Right ventricle myocardium superior (tissue), 1 donor: ENCODE measurements at regions not wholly inside any gene's neighbourhood (a gene's known extent, or its start where the extent isn't known, plus 50 kb on each side); places are given as distances from the start of the nearest gene placed in this dataset.
"Not testable (repeated sequence)": the region's sequence is repeated elsewhere in the genome, so short reads cannot be mapped to it uniquely, and the experiment has no call there.

ENCODE experiments used
- ATAC-seq: fragments of 200-7000 bp; cut with Tn5 transposase; one replicate; pipeline ENCODE4 v1.9.1; 2020; ENCODE audit warnings: mild to moderate bottlenecking; ENCODE audit not compliant: poor library complexity
- DNase-seq: peaks from one replicate; pipeline ENCODE4 v3.0.0-alpha.2; 2020
- intact Hi-C: fragments of 100-400 bp; cut with DNase I; formaldehyde crosslinking; loops from one replicate; pipeline ENCODE4 v1.11.2; 2022
- donor health status: DM: no; HTN: yes; CAD: no; lungs with severe emphysema.

DNA sequence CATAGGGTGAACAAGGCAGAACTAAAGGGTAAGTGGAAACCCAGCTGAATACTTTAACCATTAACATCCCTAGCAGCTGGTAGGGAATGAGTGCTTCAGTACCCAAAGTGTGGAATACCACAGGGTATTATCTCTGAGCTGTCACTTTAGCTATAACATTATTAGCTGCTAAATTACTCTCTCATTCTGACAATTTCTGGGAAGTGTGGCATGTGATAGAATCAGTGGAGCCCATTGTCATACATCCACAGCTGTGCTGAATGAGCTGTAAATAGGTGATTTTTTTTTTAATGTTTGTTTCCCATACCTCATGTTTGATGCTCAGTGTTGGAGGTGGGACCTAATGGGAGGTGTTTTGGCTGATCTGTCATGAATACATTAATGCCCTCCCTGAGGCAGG, 894.3 kb downstream of the DIPK2A start:
- ATAC-seq: no peak
- intact Hi-C loops: no loop called here

DNA sequence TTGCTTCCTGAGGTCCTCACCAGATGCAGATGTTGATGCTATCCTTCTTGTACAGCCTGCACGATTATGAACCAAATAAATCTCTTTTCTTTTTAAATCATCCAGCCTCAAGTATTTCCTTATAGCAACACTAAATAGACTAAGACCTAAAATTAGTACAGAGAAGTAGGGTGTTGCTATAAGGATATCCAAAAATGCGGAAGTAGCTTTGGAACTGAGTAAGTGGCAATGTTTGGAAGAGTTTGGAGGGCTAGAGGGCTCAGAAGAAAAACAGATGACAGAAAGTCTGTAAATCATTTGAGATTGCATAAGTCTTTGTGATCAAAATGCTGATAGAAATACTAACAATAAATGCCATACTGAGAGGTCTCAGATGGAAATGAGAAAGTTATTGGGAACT, 894.9 kb downstream of the DIPK2A start:
- DNase-seq (no peak), ATAC-seq (no peak)
- intact Hi-C loops: no loop called here

More for the DNA sequence above, 894.3 kb downstream of the DIPK2A start:
- DNase-seq: no peak

DNA sequence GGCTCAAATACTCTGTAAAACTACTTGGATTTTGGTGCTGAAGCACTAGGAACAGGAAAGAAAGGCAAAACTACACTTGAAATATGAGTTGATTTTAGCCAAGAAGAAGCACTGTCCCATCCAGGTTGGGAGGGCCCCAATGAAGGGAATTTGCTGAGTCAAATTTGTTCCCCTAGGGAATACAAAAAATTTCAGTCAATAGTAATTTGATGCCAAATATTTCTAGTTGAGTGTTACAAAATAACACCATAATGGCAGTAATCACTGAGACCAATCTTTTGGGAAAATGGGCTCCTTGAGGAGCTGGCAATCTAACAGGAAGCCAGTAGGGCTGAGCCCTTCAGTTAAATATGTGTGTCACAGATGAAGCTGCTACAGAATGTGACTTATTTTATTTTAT, 896.9 kb downstream of the DIPK2A start:
- DNase-seq (no peak), ATAC-seq (no peak)
- intact Hi-C loops: no loop called here

DNA sequence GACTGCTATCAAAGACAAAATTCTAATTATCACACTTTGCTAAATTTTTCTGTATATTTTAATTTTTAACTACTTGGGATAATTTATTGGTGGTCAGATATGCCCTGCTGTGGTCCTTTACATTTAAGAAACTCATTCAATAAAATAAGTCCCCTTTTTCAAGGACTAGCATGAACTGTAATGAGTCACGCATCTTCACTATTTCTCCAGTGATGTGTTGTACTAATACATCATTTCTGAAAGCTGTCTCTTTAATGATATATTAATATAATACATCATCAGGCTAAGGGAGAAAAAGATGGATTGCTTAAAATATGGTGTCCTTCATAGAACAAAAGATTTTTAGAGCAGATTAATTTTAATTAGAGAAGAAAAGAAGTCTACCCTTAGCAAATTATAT, 901.4 kb downstream of the DIPK2A start:
- DNase-seq (no peak), ATAC-seq (no peak)
- intact Hi-C loops: no loop called here

GRCh38 chr3:144875211-144875610, 903.6 kb downstream of the DIPK2A start:
- intact Hi-C loops: no loop called here
- ATAC-seq (no peak), DNase-seq (no peak)

DNA sequence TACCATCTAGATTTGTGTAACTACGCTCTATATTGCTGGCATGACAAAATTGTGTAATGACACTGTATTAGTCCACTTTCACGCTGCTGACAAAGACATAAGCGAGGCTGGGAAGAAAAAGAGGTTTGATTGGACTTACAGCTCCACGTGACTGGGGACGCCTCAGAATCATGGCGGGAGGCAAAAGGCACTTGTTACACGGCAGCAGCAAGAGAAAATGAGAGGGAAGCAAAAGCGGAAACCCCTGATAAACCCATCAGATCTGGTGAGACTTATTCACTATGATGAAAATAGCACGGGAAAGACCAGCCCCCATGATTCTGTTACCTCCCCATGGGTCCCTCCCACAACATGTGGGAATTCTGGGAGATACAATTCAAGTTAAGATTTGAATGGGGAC, 905.7 kb downstream of the DIPK2A start:
- intact Hi-C loops: no loop called here
- ATAC-seq (no peak), DNase-seq (no peak)

DNA sequence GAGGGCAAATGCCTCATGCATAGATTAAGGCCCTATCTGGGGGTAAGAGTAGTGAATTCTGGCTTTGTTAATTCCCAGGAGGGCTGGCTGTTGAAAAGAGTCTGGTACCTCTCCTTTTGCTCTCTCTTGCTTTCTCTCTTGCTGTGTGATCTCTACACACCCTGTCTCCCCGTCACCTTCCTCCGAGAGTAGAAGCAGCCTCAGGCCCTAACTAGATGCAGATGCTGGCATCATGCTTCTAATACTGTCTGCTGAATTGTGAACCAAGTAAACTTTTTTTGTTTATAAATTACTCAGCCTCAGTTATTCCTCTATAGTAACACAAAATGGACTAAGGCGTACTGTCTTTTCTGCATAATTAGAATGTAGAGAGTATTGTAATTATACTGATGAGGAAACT, 908.1 kb downstream of the DIPK2A start:
- no peak for ATAC-seq
- intact Hi-C loops: no loop called here
- DNase-seq: no peak

- ATAC-seq (no peak), DNase-seq (no peak)
- intact Hi-C loops: no loop called here
Observed at GRCh38 chr3:144893980-144894379, 922.4 kb downstream of the DIPK2A start.

GRCh38 chr3:144894576-144894975, 923.0 kb downstream of the DIPK2A start:
- intact Hi-C loops: no loop called here
- ATAC-seq (no peak), DNase-seq (no peak)

GRCh38 chr3:144900366-144900765, 928.7 kb downstream of the DIPK2A start:
- DNase-seq: no peak
- intact Hi-C loops: no loop called here
- ATAC-seq: no peak

DNA sequence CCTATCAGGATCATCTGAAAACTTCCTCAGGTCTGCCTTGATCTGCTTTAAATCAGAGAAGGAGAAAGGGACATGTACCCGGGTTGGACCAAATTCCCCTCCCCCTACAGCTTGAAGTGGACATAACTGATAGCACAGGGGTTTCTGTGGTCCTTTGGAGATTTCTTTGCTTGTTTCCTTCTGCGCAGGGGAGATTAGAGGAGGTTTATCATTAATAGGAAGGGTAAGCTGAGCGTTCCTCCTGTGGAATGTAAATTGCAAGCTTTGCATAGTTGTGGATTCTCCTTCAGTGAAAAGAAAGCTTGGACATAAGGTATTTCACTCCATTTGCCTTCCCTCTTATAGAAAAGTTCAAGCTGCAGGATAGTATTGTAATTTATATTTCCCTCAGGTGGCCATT, 936.0 kb downstream of the DIPK2A start:
- DNase-seq, ATAC-seq, intact Hi-C loops: not testable (repeated sequence)

DNA sequence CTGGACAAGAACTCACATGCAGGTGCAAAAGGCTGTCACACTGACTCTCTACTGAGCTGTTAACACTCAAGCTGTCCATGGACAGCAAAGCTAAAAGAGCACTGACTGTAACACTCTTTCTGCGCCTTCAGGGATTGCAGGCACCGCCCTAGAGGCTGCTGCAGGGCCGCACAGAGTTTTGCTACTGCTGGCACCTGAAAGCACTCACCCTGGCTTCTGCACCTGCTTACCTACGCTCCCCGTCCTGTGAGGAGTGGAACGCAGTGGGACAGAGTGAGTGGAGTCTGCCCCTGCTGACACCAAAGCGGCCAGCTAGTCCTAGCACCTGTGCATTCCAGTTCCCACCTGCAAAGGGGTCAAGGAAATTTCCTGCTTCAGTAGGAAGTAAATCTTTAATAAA, 941.3 kb downstream of the DIPK2A start:
- DNase-seq (no peak), ATAC-seq (no peak)
- intact Hi-C loops: no loop called here

- DNase-seq (no peak), ATAC-seq (no peak)
- intact Hi-C loops: no loop called here
Observed at GRCh38 chr3:144915202-144915601, 943.6 kb downstream of the DIPK2A start.

DNA sequence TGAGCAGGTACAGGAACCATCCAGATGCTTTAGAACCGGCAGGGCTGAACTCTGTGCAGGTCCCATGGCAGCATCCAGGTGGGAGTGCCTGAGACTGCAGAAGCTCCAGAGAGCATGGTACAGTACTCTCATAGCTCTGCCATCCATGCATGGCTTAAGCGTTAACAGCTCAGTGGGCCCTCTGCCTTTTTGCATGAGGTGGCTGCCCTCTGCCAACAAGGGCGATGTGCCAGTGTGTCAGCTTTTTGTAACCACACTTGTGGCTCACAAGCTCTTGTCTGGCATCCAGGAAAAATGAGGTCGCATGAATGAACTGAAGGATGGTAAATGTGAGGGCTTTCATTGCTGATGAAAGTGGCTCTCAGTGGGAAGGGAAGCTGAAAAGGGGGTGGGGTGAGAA, 950.1 kb downstream of the DIPK2A start:
- intact Hi-C loops: no loop called here
- DNase-seq (no peak), ATAC-seq (no peak)

DNA sequence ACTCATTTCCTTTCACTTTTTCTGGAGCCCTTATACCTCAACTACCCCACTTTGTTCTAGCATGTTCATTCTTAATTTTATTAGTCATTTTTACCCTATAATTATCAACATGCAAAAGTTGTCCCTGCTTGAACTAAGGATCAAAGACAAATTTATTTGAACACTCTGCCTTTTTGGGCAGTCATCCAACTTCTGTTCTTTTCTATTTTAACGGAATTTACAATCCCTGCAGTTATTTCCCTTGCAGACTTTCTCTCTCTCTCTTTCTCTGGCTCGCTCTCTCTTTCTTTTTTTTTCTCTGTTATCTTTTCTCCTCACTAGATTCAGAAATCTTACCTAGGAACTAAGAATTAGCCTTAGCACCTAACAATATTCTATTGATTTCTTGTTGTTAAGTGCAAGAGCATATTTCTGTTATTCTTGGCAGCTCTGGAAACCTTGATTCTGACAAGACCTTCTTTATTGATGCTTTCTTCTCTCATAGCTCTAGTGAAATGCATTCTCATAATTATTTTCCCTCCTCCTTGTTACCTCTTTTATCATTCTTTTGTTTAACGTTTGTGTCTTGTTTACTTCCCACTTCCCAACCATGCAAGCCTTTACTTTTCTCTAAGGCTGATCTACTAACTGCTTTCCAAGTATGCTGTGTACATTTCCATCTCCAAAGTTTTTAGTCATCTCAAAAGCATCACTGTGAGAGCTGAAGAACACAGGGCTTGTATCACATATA, 951.6 kb downstream of the DIPK2A start:
- intact Hi-C loops: no loop called here

GRCh38 chr3:144930431-144930830, 958.8 kb downstream of the DIPK2A start:
- no peak for DNase-seq
- intact Hi-C loops: no loop called here
- no peak for ATAC-seq

More for the DNA sequence above, 951.6 kb downstream of the DIPK2A start:
- no peak for DNase-seq
- no peak for ATAC-seq

- no peak for ATAC-seq
Observed at GRCh38 chr3:144931590-144931989, 960.0 kb downstream of the DIPK2A start.

DNA sequence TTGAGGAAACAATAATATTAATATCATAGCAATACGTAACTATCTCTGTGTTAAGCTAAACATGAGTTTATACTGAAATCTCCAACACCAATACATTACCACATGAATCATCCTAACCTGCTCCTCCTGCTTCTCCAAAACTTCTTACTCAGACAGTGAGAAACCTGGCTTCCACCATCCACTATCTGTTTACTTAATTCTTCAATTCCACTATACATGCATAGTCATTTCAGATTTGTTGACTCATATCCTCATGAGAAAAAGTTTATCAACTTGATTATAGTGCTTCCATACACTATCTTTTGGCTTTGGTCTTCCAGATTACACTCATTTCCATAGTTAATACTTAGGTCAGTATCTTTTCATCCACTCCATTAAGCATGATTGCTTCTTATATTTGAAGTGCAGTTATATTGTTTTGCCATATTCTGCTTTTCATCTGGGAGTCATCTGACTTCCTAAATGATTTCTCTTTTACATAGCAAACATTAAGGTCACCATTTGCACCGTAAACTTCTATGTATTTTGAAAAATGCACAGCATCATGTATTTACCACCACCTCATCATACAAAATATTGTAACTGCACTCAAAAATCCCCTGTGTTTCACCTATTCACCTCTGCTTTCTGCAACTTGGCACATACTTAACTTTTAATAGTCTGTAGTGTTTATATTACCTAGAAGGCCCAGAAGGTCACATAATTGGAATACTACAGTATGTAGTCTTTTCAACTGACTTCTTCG, 970.6 kb downstream of the DIPK2A start:
- no peak for ATAC-seq
- DNase-seq: no peak
- intact Hi-C loops: no loop called here

More at GRCh38 chr3:144931590-144931989, 960.0 kb downstream of the DIPK2A start:
- intact Hi-C loops: no loop called here
- DNase-seq: no peak

DNA sequence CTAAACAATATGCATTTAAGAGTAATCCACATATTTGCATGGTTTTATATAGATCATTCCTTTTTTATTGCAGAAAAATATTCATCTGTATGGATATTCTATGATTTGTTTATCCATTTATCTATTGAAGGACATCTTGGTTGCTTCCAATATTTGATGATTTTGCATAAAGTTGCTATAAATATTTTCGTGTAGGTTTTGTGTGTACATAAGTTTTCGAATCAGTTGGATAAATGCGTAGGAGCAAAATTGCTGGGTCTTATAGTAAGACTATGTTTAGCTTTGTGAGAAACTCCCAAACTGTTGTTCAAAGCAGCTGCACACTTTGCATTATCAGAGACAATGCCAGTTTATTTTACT, 971.2 kb downstream of the DIPK2A start:
- no peak for ATAC-seq
- intact Hi-C loops: no loop called here
- no peak for DNase-seq

GRCh38 chr3:144947895-144948294, 976.3 kb downstream of the DIPK2A start:
- no peak for DNase-seq
- intact Hi-C loops: no loop called here
- ATAC-seq: no peak
